HG02981 (cell line): ENCODE measurements at regions not wholly inside any gene's neighbourhood (a gene's known extent, or its start where the extent isn't known, plus 50 kb on each side); places are given as distances from the start of the nearest gene placed in this dataset.

ENCODE experiments used
- ATAC-seq: cut with Tn5 transposase; IDR thresholded peaks from one replicate; pipeline ENCODE4 v1.9.1; 2021; ENCODE audit warnings: mild to moderate bottlenecking, moderate library complexity; ENCODE audit not compliant: unreplicated experiment

DNA sequence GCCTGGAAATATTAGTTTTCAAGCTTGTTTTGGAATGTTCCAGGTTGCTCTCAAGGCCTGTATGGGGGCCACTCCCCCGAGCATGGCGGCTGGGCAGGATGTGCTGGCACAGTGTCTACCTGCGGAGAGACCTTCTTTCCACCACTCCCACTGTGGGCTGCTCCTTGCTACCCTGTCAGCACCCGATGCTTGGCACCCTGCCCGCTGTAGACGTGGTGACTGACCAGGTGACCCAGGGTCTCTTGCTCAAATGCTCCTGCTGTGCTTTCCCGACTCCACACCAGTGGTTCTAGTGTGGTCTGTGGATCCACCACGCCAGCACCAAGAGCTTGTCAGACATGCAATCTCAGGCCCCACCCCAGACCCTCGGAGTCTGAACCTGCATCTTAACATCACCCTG is 213.3 kb downstream of the SH3BP4 start:
- no peak for ATAC-seq

DNA sequence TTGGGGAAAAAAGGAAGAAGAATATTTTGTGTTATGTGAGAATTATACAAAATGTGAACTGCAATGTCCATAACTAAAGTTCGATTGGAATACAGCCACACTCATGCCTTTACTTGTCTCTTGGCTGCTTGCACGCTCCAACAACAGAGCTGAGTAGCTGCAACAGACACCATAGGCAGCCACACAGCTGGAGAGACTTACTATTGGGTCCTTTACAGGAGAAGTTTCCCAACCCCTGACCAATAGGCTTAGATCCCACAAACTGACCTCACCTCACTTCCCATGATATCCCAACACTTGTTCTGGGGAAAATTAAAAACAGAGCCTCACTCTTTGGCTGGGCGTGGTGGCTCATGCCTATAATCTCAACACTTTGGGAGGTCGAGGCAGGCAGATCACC is 213.8 kb downstream of the SH3BP4 start:
- no peak for ATAC-seq

- ATAC-seq, result no peak
These were observed 216.6 kb downstream of the SH3BP4 start for GRCh38 chr2:235168174-235168979.

GRCh38 chr2:235170016-235170415 is 218.2 kb downstream of the SH3BP4 start:
- ATAC-seq, result no peak

DNA sequence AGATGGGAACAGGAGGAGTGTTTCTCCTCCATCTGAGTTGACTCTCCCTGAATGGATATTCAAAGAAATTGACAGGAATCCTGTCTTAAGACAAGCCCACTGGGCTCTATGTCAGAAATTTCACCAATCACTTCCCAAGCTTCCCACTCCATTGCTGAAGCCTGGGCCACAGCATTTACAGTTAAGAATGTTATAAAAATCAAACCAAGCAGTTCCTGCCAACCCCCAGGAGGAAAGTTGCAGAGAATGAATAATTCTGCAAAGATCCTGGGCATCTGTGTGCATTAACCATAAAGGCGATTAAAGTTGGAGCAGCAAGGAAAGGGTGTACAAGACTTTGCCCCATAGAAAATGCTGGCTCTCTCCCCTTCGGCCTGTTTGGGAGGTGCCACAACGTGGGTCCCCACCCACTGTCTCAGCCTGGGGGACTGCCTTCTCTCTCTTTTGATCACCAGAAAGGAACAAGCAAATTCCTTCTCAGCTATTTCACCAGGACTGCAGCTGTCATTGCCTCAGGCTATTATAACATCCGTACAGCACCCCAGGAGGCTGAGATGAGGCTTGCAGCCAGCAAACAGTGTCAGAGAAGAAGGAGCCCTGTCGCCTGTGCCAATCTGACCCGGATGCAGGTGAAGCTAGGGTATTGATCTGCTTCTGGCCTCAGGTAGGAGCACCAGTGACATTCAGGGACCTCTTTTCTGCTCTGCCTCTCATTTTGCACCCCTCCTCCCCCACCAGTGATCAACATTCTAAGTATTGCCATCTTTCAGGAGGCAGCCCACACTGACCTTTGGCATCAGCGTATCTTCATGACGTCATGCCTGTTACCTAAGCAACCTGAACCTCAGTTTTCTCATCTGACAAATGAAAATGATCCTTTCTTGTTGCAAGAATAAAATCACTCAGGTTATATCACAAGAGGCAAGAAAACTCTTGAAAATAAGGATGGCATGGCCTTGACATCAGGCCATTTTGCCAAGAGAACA is 219.0 kb downstream of the SH3BP4 start:
- ATAC-seq, result no peak

DNA sequence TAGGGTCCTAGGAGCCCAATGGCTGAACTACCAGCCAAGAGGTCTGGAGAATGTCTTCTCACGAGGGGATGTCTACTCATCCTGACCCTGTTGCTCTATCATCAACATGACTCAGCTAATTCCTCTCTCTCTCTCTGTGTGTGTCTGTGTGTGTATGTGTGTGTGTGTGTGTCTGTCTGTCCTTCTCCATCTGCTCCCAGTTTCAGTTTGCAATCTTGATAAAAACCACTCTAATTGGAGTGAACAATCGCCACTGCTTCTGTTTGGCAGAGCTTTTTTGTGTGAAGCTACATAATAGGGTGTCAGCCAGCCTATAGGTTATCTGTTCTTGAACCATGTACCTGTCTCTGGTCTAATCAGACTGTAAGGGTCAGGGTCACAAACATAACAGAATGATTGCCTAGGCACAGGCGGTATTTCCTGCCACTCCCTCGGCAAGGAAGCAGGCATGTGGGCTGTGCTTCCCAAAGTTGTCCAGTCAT is 219.8 kb downstream of the SH3BP4 start:
- ATAC-seq, result no peak

DNA sequence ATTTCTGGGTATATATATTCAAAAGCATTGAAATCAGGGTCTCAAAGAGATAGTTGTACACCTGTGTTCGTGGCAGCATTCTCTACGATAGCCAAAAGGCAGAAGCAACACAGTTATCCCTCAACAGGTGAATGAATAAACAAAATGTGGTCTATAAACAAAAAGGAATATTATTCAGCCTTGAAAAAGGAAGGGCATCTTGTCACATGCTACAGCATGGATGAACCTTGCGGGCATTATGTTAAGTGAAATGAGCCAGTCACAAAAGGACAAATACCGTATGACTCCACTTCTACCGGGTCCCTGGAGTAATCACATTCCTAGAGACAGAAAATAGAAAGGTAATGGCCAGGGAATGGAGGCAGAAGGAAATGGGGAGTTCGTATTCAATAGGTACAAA is 228.8 kb downstream of the SH3BP4 start:
- no peak for ATAC-seq

DNA sequence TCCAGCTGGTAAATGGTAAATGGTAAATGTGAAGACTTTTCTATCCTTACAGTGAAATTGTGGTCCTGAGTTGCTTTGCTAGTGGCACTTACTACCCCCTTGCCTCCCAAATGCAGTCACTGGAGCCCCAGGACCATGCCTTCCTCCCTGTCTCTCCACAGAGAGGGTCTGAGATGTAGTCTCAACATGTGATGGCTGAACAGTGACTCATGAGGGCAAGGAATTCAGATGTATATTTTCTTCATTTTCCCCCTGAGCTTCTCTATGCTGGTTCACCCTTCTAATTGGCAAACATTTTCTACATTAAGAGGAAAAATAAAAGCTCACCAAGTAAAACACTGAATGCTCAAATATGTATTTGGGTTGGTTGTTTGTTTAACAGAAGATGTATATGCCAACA is 232.0 kb downstream of the SH3BP4 start:
- ATAC-seq, result no peak

GRCh38 chr2:235187806-235188205 is 236.0 kb downstream of the SH3BP4 start:
- ATAC-seq, result no peak

GRCh38 chr2:235191486-235191885 is 239.7 kb downstream of the SH3BP4 start:
- no peak for ATAC-seq

GRCh38 chr2:235191978-235192377 is 240.2 kb downstream of the SH3BP4 start:
- no peak for ATAC-seq

DNA sequence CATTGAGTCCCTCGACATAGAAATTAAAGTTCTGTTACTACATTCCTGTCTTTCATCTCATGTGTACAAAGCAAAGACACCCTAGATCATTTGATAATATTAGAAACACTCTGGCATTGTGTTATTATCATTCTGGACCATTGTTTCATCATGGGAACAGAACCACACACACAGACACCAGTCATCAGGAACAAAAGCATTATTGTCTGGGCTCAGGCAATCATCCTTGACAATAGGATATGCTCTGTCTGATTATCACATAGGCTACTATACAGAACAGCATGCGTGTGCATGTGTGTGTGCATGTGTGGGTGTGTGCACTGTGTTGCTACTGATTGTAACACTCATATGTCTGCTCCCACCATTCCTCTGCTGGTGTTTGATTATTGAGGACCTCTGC is 242.5 kb downstream of the SH3BP4 start:
- ATAC-seq, result no peak

DNA sequence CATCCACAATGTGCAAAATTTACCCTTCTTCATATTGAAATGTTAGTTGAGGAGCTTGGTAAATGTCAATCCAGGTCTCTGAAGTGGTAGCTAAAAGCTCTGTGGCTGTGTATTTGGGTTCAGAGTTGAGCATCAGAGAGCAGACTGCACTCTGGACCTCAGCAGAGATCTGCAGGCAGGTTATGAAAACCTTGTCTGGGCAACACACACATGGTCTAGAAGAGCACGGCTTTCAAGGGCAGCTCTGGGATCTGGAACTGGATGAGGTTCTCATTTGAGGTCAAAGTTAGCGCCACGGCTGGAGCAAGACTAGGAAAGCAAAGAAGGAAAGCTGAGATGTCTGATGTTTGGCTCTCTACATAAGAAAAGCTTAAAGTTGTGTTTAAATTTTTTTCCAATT is 243.0 kb downstream of the SH3BP4 start:
- ATAC-seq, result no peak

DNA sequence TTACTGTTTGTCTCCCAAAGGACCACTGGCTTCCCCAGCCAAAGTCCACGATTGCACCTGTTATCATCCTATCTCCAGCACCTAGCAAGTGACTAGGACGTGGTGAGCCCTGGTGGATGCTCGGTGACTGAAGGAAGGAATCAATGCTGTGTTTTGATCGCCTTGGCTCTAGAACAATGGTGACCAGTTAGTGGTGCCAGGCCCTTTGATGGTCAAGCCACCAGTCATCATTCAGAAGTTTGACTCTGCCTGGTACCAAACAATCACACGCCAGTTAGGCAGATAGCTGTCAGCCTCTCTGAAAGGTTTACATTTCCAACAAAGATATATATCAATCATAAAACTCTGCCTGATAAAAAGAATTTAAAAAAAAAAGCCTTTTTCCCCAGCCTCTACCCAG is 244.1 kb downstream of the SH3BP4 start:
- no peak for ATAC-seq

GRCh38 chr2:235199128-235199527 is 247.3 kb downstream of the SH3BP4 start:
- no peak for ATAC-seq

DNA sequence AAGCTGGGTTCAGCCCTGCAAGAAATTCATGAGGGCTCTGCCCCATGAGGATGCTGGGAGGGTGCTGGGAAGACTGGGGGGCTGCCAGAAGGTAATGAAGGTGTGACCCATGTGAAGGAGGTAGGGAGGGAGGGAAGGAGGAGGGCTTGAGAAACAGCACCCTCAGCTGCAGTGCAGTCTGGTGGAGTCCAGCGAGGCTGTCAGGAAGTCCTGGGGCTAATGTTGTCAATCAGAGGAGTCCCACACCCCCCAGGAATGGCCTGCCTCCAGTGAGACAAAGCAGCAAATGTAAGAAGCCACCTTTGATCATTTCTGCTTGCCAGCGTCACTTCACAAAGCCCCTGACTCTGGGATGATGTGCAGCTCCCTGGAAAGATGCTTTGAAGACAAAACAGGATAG is 248.4 kb downstream of the SH3BP4 start:
- no peak for ATAC-seq

DNA sequence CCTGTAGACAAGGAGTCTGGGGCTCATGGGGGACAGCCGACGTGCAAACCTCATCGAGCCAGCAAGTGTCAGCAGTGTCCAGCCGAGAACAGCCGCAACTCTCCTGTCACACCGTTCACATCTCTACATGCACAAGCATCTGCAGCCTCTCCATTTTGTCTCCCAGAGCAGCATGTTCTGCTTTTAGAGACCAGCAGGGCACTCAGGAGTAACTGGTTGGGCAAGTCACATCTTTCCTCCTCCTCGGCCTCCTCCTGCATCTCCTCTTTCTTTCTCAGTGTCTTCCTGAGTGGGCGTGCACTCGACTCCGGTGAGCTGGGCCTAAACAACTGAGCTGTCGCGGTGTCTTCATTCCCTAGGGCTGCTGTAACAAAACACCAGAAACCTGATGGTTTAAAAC is 249.9 kb downstream of the SH3BP4 start:
- ATAC-seq, result no peak

GRCh38 chr2:235204948-235205347 is 253.1 kb downstream of the SH3BP4 start:
- no peak for ATAC-seq

DNA sequence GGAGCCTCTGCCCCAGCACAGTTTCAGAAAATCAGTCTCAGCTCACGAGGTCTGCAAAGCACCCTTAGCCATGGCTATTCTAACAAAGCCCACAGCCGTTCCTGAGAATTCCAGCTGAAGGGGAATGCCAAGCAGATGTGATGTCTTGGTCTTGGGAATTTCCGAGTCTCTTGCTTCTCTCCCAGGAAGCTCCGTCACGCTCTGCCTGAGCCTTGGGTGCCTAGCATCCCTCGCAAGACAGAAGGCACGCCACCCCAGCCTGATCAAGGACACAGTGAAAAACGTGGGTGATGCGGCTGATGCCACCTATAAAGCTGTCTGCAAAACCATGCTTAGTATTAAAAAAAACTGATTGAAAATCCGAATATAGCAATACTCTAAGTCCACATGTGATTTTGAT is 254.6 kb downstream of the SH3BP4 start:
- no peak for ATAC-seq

- ATAC-seq, result peak; percentile 92
These were observed 255.3 kb downstream of the SH3BP4 start for GRCh38 chr2:235206980-235207579.

DNA sequence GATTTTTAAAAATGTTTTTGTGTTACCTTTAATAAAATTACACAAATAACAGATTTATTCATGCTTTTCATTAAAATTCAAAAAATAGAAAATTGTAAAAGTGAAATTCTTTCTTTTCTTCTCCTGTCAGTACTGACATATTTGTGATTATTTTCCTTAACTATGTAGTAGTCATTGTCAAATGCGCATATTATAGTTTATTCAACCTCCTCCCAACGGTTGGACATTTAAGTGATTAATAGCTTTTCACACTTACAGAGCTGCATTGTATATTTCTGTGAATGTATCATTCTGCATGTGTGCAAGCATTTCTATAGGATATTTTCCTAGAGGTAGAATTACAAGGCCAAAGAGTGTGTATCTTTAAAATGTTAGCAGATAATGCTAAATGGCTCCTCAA is 259.2 kb downstream of the SH3BP4 start:
- ATAC-seq, result no peak
